SU-DHL-6 (cell line): ENCODE measurements at regions not wholly inside any gene's neighbourhood (a gene's known extent, or its start where the extent isn't known, plus 50 kb on each side); places are given as distances from the start of the nearest gene placed in this dataset.

ENCODE experiments used
- CTCF ChIP-seq: fragments of 200-600 bp; sonication (generic); IDR thresholded peaks from one replicate; pipeline ENCODE4 v1.5.1; 2017; ENCODE audit warnings: antibody characterized with exemption, mild to moderate bottlenecking, low read length, moderate library complexity; ENCODE audit not compliant: insufficient read depth, poor library complexity, severe bottlenecking
- EZH2phosphoT487 ChIP-seq: fragments of 200-600 bp; sonication (generic), shearing (Covaris generic); conservative IDR thresholded peaks from 2 replicates; pipeline ENCODE4 v1.6.1; 2018; ENCODE audit warnings: mild to moderate bottlenecking, antibody characterized with exemption, low read length, moderate library complexity, mixed read lengths

DNA sequence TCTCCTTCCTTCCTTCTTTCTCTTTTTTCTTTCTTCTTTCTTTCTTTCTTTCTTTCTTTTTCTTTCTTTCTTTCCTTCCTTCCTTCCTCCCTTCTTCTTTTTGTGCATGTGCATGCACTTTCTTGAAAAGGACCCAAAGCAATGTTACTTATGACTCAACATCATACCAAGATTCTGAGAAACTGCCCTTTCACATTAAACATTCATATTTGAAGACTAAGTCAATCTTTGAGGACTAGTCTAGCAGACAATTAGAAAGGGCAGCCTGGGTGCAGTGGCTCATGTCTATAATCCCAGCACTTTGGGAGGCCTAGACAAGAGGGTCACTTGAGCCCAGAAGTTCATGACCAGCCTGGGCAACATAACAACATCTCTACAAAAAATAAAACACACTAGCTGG lies 212.8 kb upstream of the KITLG start:
- TF ChIP-seq CTCF (no peak), EZH2phosphoT487 (no peak)
